PC-3 (cell line): ENCODE measurements at regions not wholly inside any gene's neighbourhood (a gene's known extent, or its start where the extent isn't known, plus 50 kb on each side); places are given as distances from the start of the nearest gene placed in this dataset.

ENCODE experiments used
- ATAC-seq: fragments of 200-7000 bp; cut with Tn5 transposase; 2 replicates; pipeline ENCODE4 v1.9.1; 2020; ENCODE audit warnings: mild to moderate bottlenecking, moderate library complexity
- BruUV-seq: library from RNA; stranded (reverse); fragments of 400-500 nt; replicated peaks from 2 replicates; lab custom pipeline; 2021; lab: Mats Ljungman, UMichigan
- CTCF ChIA-PET: fragments of 300-600 bp; sonication (Branson Sonifier 250); formaldehyde crosslinking; loops from one replicate; lab custom pipeline; 2022; ENCODE audit warnings: antibody characterized with exemption; lab: Charles Lee
- POLR2A ChIA-PET: fragments of 300-600 bp; sonication (Branson Sonifier 250); formaldehyde crosslinking; loops from one replicate; lab custom pipeline; 2022; ENCODE audit warnings: antibody characterized with exemption; ENCODE audit not compliant: unreplicated experiment; lab: Charles Lee
- DNase-seq: peaks from one replicate; pipeline ENCODE4 v3.0.0-alpha.2; 2015
- H2AFZ ChIP-seq: fragments of 300-600 bp; sonication (generic); 2 replicates; pipeline ENCODE4 v1.6.0; 2016; ENCODE audit warnings: antibody characterized with exemption, low read length
- H3F3A ChIP-seq: fragments of 300-600 bp; sonication (generic); one replicate; pipeline ENCODE4 v1.6.0; 2017; ENCODE audit warnings: antibody characterized with exemption, low read length, control low read depth, mild to moderate bottlenecking; ENCODE audit not compliant: unreplicated experiment
- H3K27ac ChIP-seq: fragments of 300-600 bp; sonication (generic); 2 replicates; pipeline ENCODE4 v1.5.1; 2016; ENCODE audit warnings: mild to moderate bottlenecking, low read length
- H3K27me3 ChIP-seq: fragments of 300-600 bp; sonication (generic); 2 replicates; pipeline ENCODE4 v1.6.1; 2016; ENCODE audit warnings: low read length, mixed read lengths
- H3K36me3 ChIP-seq: fragments of 300-600 bp; sonication (generic); 2 replicates; pipeline ENCODE4 v1.6.1; 2016; ENCODE audit warnings: low read depth, mixed run types, low read length, mixed read lengths
- H3K4me1 ChIP-seq: fragments of 300-600 bp; sonication (generic); 2 replicates; pipeline ENCODE4 v1.5.1; 2016; ENCODE audit warnings: low read length; ENCODE audit not compliant: insufficient read depth
- H3K4me2 ChIP-seq: fragments of 300-600 bp; sonication (generic); 2 replicates; pipeline ENCODE4 v1.6.0; 2016; ENCODE audit warnings: low read length
- H3K4me3 ChIP-seq: fragments of 300-600 bp; sonication (generic); 2 replicates; pipeline ENCODE4 v1.5.1; 2016; ENCODE audit warnings: mild to moderate bottlenecking, low read length, mixed read lengths
- H3K79me2 ChIP-seq: fragments of 300-600 bp; sonication (generic); 2 replicates; pipeline ENCODE4 v1.6.1; 2017; ENCODE audit warnings: low read length, mixed read lengths
- H3K9ac ChIP-seq: fragments of 300-600 bp; sonication (generic); 2 replicates; pipeline ENCODE4 v1.6.0; 2016; ENCODE audit warnings: mild to moderate bottlenecking, low read length
- H3K9me2 ChIP-seq: fragments of 300-600 bp; sonication (generic); replicated peaks from 2 replicates; pipeline ENCODE4 v1.6.1; 2016; ENCODE audit warnings: mixed run types, low read length, mixed read lengths
- H3K9me3 ChIP-seq: fragments of 300-600 bp; sonication (generic); 2 replicates; pipeline ENCODE4 v1.6.1; 2016; ENCODE audit warnings: low read length, mixed read lengths
- H4K20me1 ChIP-seq: fragments of 300-600 bp; sonication (generic); 2 replicates; pipeline ENCODE4 v1.6.1; 2016; ENCODE audit warnings: low read length, mixed read lengths
- CTCF ChIP-seq: fragments of 300-600 bp; sonication (generic); conservative IDR thresholded peaks from 2 replicates; pipeline ENCODE4 v1.5.1; 2017; ENCODE audit warnings: antibody characterized with exemption, low read depth, mild to moderate bottlenecking, low read length
- EZH2 ChIP-seq: fragments of 300-600 bp; sonication (generic); IDR thresholded peaks from one replicate; pipeline ENCODE4 v1.6.1; 2017; ENCODE audit warnings: antibody characterized with exemption, mild to moderate bottlenecking, low read length; ENCODE audit not compliant: unreplicated experiment
- EZH2phosphoT487 ChIP-seq: fragments of 300-600 bp; sonication (generic); IDR thresholded peaks from 2 replicates; pipeline ENCODE4 v1.6.1; 2018; ENCODE audit warnings: mild to moderate bottlenecking, antibody characterized with exemption, low read length, borderline replicate concordance
- intact Hi-C: fragments of 100-400 bp; cut with micrococcal nuclease; formaldehyde crosslinking; loops from 2 replicates; pipeline ENCODE4 v1.9.0; 2023

GRCh38 chr7:128153436-128153835 is 87.6 kb upstream of the LEP start:
- Histone ChIP-seq H3K27me3 (peaks cover 14% of the 10 kb centered on the region), H4K20me1 (no peaks in the 10 kb centered on the region), H3K4me3 (no peak overlapping the region), H3K4me1 (no peaks in the 10 kb centered on the region), H3F3A (no peaks in the 10 kb centered on the region), H3K36me3 (no peaks in the 10 kb centered on the region), H3K4me2 (no peak overlapping the region), H2AFZ (no peak overlapping the region), H3K9me2 (no peaks in the 10 kb centered on the region), H3K9me3 (no peaks in the 10 kb centered on the region), H3K27ac (no peak overlapping the region), H3K9ac (no peak overlapping the region), H3K79me2 (no peaks in the 10 kb centered on the region)
- no TSS peak for BruUV-seq
- POLR2A ChIA-PET: no interaction called here
- intact Hi-C loops: no loop called here
- TF ChIP-seq EZH2 (no peak), CTCF (no peak), EZH2phosphoT487 (no peak)
- CTCF ChIA-PET: no interaction called here
- DNase-seq (no peak), ATAC-seq (no peak)

GRCh38 chr7:128154504-128154903 is 86.6 kb upstream of the LEP start:
- no peak for TF ChIP-seq EZH2
- TF ChIP-seq CTCF: no peak
- TF ChIP-seq EZH2phosphoT487: no peak
- Histone ChIP-seq H4K20me1 (no peaks in the 10 kb centered on the region), H2AFZ (no peak overlapping the region), H3K27ac (no peak overlapping the region), H3K4me3 (no peak overlapping the region), H3K4me1 (no peaks in the 10 kb centered on the region), H3K79me2 (no peaks in the 10 kb centered on the region), H3K9ac (no peak overlapping the region), H3F3A (no peaks in the 10 kb centered on the region), H3K9me3 (no peaks in the 10 kb centered on the region), H3K36me3 (no peaks in the 10 kb centered on the region), H3K9me2 (no peaks in the 10 kb centered on the region), H3K27me3 (peaks cover 12% of the 10 kb centered on the region), H3K4me2 (no peak overlapping the region)
- intact Hi-C loops: no loop called here
- POLR2A ChIA-PET: no interaction called here
- CTCF ChIA-PET: interaction anchor here (0.6 kb wide), 1 partner anchor 55 kb away, joined by 3 read pairs; no protein-coding TSS in a partner anchor
- DNase-seq (no peak), ATAC-seq (no peak)
- BruUV-seq: no TSS peak

- ATAC-seq (0 out of 2 replicates have a peak, but pooled peaks have one; percentile 13), DNase-seq (no peak)
- no peak overlapping the region for H3K4me3 ChIP-seq
- no peaks in the 10 kb centered on the region for H3K9me2 ChIP-seq
- intact Hi-C loops: no loop called here
- no peaks in the 10 kb centered on the region for H3K4me1 ChIP-seq
- BruUV-seq: no TSS peak
- peaks cover 16% of the 10 kb centered on the region for H3K27me3 ChIP-seq
- H4K20me1 ChIP-seq: no peaks in the 10 kb centered on the region
- H2AFZ ChIP-seq: no peak overlapping the region
- TF ChIP-seq EZH2phosphoT487 (no peak), EZH2 (no peak), CTCF (no peak)
- H3K9ac ChIP-seq: no peak overlapping the region
- H3F3A ChIP-seq: no peaks in the 10 kb centered on the region
- H3K27ac ChIP-seq: no peak overlapping the region
- H3K9me3 ChIP-seq: no peaks in the 10 kb centered on the region
- POLR2A ChIA-PET: no interaction called here
- CTCF ChIA-PET: no interaction called here
- H3K79me2 ChIP-seq: no peaks in the 10 kb centered on the region
- H3K36me3 ChIP-seq: no peaks in the 10 kb centered on the region
- H3K4me2 ChIP-seq: no peak overlapping the region
These were observed 85.9 kb upstream of the LEP start for GRCh38 chr7:128155100-128155740.
